A673 (cell line): ENCODE measurements at regions not wholly inside any gene's neighbourhood (a gene's known extent, or its start where the extent isn't known, plus 50 kb on each side); places are given as distances from the start of the nearest gene placed in this dataset.

Source experiments
- BruUV-seq: library from RNA; stranded (reverse); fragments of 400-500 nt; replicated peaks from 2 replicates; lab custom pipeline; 2021; lab: Mats Ljungman, UMichigan
- CTCF ChIA-PET: fragments of 300-600 bp; sonication (Branson Sonifier 250); formaldehyde crosslinking; loops from one replicate; lab custom pipeline; 2022; ENCODE audit warnings: antibody characterized with exemption; lab: Charles Lee
- POLR2A ChIA-PET: fragments of 300-600 bp; sonication (Branson Sonifier 250); formaldehyde crosslinking; loops from one replicate; lab custom pipeline; 2022; ENCODE audit warnings: antibody characterized with exemption; ENCODE audit not compliant: low non-redundant PET; lab: Charles Lee
- DNase-seq: peaks from one replicate; pipeline ENCODE4 v3.0.0-alpha.2; 2015; ENCODE audit warnings: low spot score
- H3K27ac ChIP-seq: fragments of 200-600 bp; sonication (generic); 2 replicates; pipeline ENCODE4 v1.5.1; 2016; ENCODE audit warnings: mixed run types, low read depth, mild to moderate bottlenecking, mixed read lengths, antibody characterized with exemption, low read length; ENCODE audit not compliant: poor library complexity, severe bottlenecking
- H3K27me3 ChIP-seq: fragments of 200-600 bp; sonication (generic); replicated peaks from 2 replicates; pipeline ENCODE4 v1.6.1; 2017; ENCODE audit warnings: mixed run types, low read depth, mild to moderate bottlenecking, mixed read lengths, antibody characterized with exemption, low read length; ENCODE audit not compliant: insufficient read depth, poor library complexity
- H3K36me3 ChIP-seq: fragments of 200-600 bp; sonication (generic); 2 replicates; pipeline ENCODE4 v1.6.1; 2016; ENCODE audit warnings: mixed run types, mild to moderate bottlenecking, mixed read lengths, antibody characterized with exemption, low read length; ENCODE audit not compliant: insufficient read depth, poor library complexity, severe bottlenecking
- H3K4me1 ChIP-seq: fragments of 200-600 bp; sonication (generic); 2 replicates; pipeline ENCODE4 v1.6.1; 2017; ENCODE audit warnings: mixed run types, mild to moderate bottlenecking, mixed read lengths, antibody characterized with exemption, low read length; ENCODE audit not compliant: insufficient read depth, poor library complexity, severe bottlenecking
- H3K4me3 ChIP-seq: fragments of 200-600 bp; sonication (generic); 2 replicates; pipeline ENCODE4 v1.5.1; 2016; ENCODE audit warnings: low read depth, mixed run types, mild to moderate bottlenecking, mixed read lengths, low read length; ENCODE audit not compliant: poor library complexity, severe bottlenecking
- H3K9me3 ChIP-seq: fragments of 200-600 bp; sonication (generic); 2 replicates; pipeline ENCODE4 v1.6.1; 2016; ENCODE audit warnings: mixed run types, low read depth, mild to moderate bottlenecking, mixed read lengths, antibody characterized with exemption, low read length; ENCODE audit not compliant: poor library complexity, severe bottlenecking
- CTCF ChIP-seq: fragments of 300-800, 200-600 bp; sonication (generic); conservative IDR thresholded peaks from 2 replicates; pipeline ENCODE4 v1.5.1; 2017; ENCODE audit warnings: low read depth, mild to moderate bottlenecking, antibody characterized with exemption, low read length, moderate library complexity, mixed read lengths
- EZH2 ChIP-seq: fragments of 200-600 bp; sonication (generic); IDR thresholded peaks from 2 replicates; pipeline ENCODE4 v1.6.1; 2017; ENCODE audit warnings: borderline replicate concordance, low read depth, mild to moderate bottlenecking, mixed read lengths, antibody characterized with exemption, low read length; ENCODE audit not compliant: poor library complexity, severe bottlenecking
- intact Hi-C: fragments of 100-400 bp; cut with micrococcal nuclease; formaldehyde crosslinking; loops from one replicate; pipeline ENCODE4 v1.10.0; 2022; ENCODE audit not compliant: unreplicated experiment

- no peak for DNase-seq
- no peak overlapping the region for H3K4me3 ChIP-seq
- TF ChIP-seq EZH2 = no peak
- no peak for TF ChIP-seq CTCF
- no peaks in the 10 kb centered on the region for H3K9me3 ChIP-seq
- intact Hi-C loops = no loop called here
- ChIA-PET POLR2A (no interaction called here), CTCF (no interaction called here)
- no TSS peak for BruUV-seq
- H3K27ac ChIP-seq = no peak overlapping the region
- no peaks in the 10 kb centered on the region for H3K4me1 ChIP-seq
- H3K36me3 ChIP-seq = no peaks in the 10 kb centered on the region
- peaks cover 21% of the 10 kb centered on the region for H3K27me3 ChIP-seq
Observed at GRCh38 chr12:13772264-13772663, 209.1 kb downstream of the GRIN2B start.

GRCh38 chr12:13770576-13770975, 210.8 kb downstream of the GRIN2B start:
- no peak for DNase-seq
- Histone ChIP-seq H3K4me3 (no peak overlapping the region), H3K27me3 (peaks cover 13% of the 10 kb centered on the region), H3K4me1 (no peaks in the 10 kb centered on the region), H3K27ac (no peak overlapping the region), H3K9me3 (no peaks in the 10 kb centered on the region), H3K36me3 (no peaks in the 10 kb centered on the region)
- POLR2A ChIA-PET = no interaction called here
- no peak for TF ChIP-seq EZH2
- TF ChIP-seq CTCF = no peak
- CTCF ChIA-PET = no interaction called here
- BruUV-seq = no TSS peak
- intact Hi-C loops = no loop called here

- BruUV-seq = no TSS peak
- H3K4me1 ChIP-seq = no peaks in the 10 kb centered on the region
- intact Hi-C loops = no loop called here
- CTCF ChIA-PET = no interaction called here
- H3K9me3 ChIP-seq = no peaks in the 10 kb centered on the region
- H3K27me3 ChIP-seq = peaks cover 11% of the 10 kb centered on the region
- POLR2A ChIA-PET = no interaction called here
- TF ChIP-seq CTCF (no peak), EZH2 (no peak)
- DNase-seq = no peak
- no peak overlapping the region for H3K4me3 ChIP-seq
- H3K27ac ChIP-seq = no peak overlapping the region
- no peaks in the 10 kb centered on the region for H3K36me3 ChIP-seq
Observed at GRCh38 chr12:13769966-13770365, 211.4 kb downstream of the GRIN2B start.
